SK-N-SH (cell line): ENCODE measurements at regions not wholly inside any gene's neighbourhood (a gene's known extent, or its start where the extent isn't known, plus 50 kb on each side); places are given as distances from the start of the nearest gene placed in this dataset.

Source experiments
- CTCF ChIP-seq: fragments of 200-600 bp; sonication (generic); IDR thresholded peaks from 2 replicates; pipeline ENCODE4 v1.6.1; 2017; ENCODE audit warnings: antibody characterized with exemption, mild to moderate bottlenecking, moderate library complexity
- EP300 ChIP-seq, 2 experiments: IDR thresholded peaks; 2 replicates each; pipeline versions ENCODE4 v1.4.0 to v1.6.1; 2012; ENCODE audit warnings: borderline replicate concordance in 1 of 2, low read depth in 1 of 2, low read length in 1 of 2
- JUND ChIP-seq: IDR thresholded peaks from 2 replicates; pipeline ENCODE4 v1.4.0; 2012
- REST ChIP-seq: IDR thresholded peaks from 2 replicates; pipeline ENCODE4 v1.6.1; 2012; ENCODE audit warnings: mild to moderate bottlenecking, low read depth, low read length, moderate library complexity
- RFX5 ChIP-seq: IDR thresholded peaks from 2 replicates; pipeline ENCODE4 v1.6.1; 2012; ENCODE audit warnings: mild to moderate bottlenecking, improper control_type of control experiment, low read length
- RXRA ChIP-seq: IDR thresholded peaks from 2 replicates; pipeline ENCODE4 v1.4.0; 2012; ENCODE audit warnings: low read depth, mild to moderate bottlenecking, borderline replicate concordance
- SMC3 ChIP-seq: IDR thresholded peaks from 2 replicates; pipeline ENCODE4 v1.6.1; 2012; ENCODE audit warnings: low read depth, low read length, improper control_type of control experiment
- YY1 ChIP-seq: IDR thresholded peaks from 2 replicates; pipeline ENCODE4 v1.4.0; 2012; ENCODE audit warnings: low read depth, mild to moderate bottlenecking

- no peak for TF ChIP-seq CTCF
- no peak for TF ChIP-seq YY1
- TF ChIP-seq RXRA = no peak
- TF ChIP-seq RFX5 = no peak
- no peak for TF ChIP-seq REST
- TF ChIP-seq EP300 (IDR thresholded peaks at IDR 0.05; ENCODE audit: borderline replicate concordance in 1 of 2, low read depth in 1 of 2, low read length in 1 of 2) = no peak
- no peak for TF ChIP-seq SMC3
- TF ChIP-seq JUND = no peak
Measured at GRCh38 chr2:12515871-12516270, 200.9 kb upstream of the TRIB2 start.
